Lower leg skin (tissue), 4 donors: ENCODE measurements at regions not wholly inside any gene's neighbourhood (a gene's known extent, or its start where the extent isn't known, plus 50 kb on each side); places are given as distances from the start of the nearest gene placed in this dataset.
A peak's percentile ranks its signal among the peaks of the same experiment; 100 is the strongest.

Experiments used
- DNase-seq, 2 donors: peaks; one replicate each; pipeline ENCODE4 v3.0.0-alpha.2; 2019; ENCODE audit warnings: low spot score in 2 of 2
- H3K4me3 ChIP-seq: fragments of 200-600 bp; sonication (generic); 2 replicates; pipeline ENCODE4 v1.5.1; 2017; ENCODE audit warnings: mild to moderate bottlenecking, low read depth; ENCODE audit not compliant: poor library complexity, severe bottlenecking
- POLR2A ChIP-seq, 2 donors: fragments of 450-650 bp; IDR thresholded peaks; one replicate each; pipeline ENCODE4 v1.6.1; 2016 to 2017; ENCODE audit warnings: antibody characterized with exemption in 2 of 2, mild to moderate bottlenecking in 1 of 2, moderate library complexity in 1 of 2
- WGBS, 2 donors: methylation state at CpG; one replicate each; pipeline ENCODE4 v1.1.5; 2018; 5-methylcytosine and 5-hydroxymethylcytosine counted together
- intact Hi-C: fragments of 100-400 bp; cut with DNase I; formaldehyde crosslinking; loops from one replicate; pipeline ENCODE4 v1.15.0; 2023; ENCODE audit warnings: low total_unique reads
- TF ChIP-seq, protein P1 (sequence below), 3 donors: fragments of 450-650 bp; IDR thresholded peaks; one replicate each; pipeline ENCODE4 v1.5.1; 2016; ENCODE audit warnings: antibody characterized with exemption in 3 of 3, mild to moderate bottlenecking in 3 of 3, moderate library complexity in 2 of 3

DNA sequence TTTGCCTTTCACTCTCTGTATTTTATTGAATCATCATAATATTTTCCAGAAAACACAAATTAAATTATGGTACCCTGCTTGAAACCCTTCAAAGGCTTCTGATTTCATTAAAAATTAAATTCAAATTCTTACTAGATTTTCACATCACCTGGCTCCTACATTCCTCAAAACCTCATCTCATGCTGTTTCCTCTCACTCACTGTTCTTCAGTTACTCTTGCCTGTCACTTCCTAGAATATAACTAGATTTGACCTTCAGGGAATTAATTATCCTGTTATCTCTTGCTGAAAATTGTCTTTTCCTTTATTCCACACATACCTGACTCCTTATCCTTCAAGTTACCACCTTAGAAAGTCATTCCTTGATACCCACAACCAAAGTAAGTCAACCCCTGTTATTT, 2294.7 kb downstream of the PCDH9 start:
- TF ChIP-seq, protein P1, sequence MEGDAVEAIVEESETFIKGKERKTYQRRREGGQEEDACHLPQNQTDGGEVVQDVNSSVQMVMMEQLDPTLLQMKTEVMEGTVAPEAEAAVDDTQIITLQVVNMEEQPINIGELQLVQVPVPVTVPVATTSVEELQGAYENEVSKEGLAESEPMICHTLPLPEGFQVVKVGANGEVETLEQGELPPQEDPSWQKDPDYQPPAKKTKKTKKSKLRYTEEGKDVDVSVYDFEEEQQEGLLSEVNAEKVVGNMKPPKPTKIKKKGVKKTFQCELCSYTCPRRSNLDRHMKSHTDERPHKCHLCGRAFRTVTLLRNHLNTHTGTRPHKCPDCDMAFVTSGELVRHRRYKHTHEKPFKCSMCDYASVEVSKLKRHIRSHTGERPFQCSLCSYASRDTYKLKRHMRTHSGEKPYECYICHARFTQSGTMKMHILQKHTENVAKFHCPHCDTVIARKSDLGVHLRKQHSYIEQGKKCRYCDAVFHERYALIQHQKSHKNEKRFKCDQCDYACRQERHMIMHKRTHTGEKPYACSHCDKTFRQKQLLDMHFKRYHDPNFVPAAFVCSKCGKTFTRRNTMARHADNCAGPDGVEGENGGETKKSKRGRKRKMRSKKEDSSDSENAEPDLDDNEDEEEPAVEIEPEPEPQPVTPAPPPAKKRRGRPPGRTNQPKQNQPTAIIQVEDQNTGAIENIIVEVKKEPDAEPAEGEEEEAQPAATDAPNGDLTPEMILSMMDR (IDR thresholded peaks at IDR 0.05), result no peak
- TF ChIP-seq POLR2A (IDR thresholded peaks at IDR 0.05), result no peak
- intact Hi-C loops, result no loop called here
- DNase-seq, result no peak
- H3K4me3 ChIP-seq, result no peak overlapping the region

DNA sequence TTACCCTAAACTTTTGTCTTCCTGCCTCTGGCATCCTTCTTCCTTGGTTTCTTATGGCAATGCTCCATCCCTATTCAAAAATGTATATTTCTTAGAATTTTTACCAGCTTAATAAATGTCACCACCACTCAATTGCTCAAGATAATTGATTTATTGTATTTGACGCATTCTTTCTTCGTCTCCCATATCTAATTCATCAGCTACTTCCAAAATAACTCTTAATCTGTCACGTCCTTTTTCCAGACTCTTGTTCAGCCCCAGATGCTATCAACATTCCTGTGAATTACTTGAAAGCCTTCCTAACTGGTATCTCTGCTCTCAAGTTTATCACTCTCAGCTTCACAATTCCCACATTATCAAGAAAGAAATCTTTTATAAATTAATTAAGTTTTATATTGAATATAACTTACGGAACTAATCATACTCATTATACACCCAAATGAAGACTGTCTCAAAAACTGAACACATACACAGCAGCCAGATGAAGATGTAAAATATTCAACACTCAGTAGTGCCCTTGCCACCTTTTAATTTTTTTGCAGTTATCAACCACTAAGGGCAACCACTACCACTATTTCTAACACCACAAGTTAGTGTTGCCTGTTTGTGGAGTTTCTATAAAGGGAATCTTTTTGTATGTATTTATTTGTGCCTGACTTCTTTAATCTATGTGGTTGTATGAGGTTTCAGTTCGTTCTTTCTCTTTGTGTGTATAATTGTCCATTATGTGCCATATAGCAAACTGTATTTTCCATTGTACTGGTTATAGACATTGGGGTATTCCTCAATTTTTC, 2295.4 kb downstream of the PCDH9 start:
- WGBS, 2 donors, result 64 to 67% methylated on average over 5 of the region's 5 CpGs
- intact Hi-C loops, result no loop called here
- DNase-seq, result no peak
- no peak for TF ChIP-seq POLR2A (IDR thresholded peaks at IDR 0.05)
- TF ChIP-seq, protein P1 (IDR thresholded peaks at IDR 0.05), result no peak
- no peak overlapping the region for H3K4me3 ChIP-seq

DNA sequence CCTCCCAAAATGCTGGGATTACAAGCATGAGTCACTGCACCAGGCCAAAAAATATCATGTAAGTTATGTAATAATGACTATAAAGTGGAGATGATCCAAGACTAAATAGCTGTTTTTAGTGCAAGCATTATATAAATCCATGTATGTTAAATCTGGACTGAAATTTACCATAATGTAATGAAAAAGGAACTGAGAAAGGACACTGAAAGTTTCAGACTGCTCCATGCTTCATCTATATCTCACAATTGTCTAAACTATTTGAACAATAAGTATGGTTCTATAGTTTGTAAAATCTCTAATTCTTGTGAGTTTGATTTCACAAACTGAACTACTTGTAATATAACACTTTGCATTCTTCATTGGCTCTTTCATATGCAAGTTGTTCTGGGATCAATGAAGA, 2299.5 kb downstream of the PCDH9 start:
- DNase-seq, result no peak
- no peak overlapping the region for H3K4me3 ChIP-seq
- TF ChIP-seq, protein P1 (IDR thresholded peaks at IDR 0.05), result no peak
- TF ChIP-seq POLR2A (IDR thresholded peaks at IDR 0.05), result no peak
- intact Hi-C loops, result no loop called here

DNA sequence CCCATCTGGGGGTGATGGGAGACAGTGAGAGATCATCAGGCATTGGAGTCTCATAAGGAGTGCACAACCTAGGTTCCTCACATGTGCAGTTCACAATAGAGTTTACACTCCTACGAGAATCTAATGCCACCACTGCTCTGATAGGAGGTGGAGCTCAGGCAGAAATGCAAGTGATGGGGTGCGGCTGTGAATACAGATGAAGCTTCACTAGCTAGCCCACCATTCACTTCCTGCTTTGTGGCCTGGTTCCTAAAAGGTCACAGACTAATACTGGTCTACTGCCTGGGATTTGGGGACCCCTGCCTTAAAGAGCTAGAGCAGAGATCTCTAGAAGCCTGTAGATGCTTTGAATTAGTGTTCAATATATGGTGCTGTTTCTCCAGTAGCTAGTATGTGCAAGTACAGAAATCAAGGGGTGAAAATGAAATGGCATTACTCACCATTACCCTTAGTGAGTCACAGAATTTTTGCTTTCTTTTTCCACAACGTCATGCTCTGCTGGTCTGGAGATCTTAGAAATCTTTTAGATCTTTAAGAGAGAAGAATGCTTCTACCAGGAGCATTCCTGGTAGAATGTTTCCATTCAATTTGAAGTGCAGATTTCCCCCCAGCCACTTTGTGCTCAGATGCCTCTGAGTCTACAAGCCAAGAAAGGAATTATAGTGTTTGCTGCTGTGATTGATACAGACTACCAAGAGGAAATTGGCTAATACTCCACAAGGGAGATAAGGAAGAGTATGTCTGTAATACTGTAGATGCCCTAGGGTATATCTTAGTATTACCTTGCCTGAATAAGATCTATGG, 2301.2 kb downstream of the PCDH9 start:
- intact Hi-C loops, result no loop called here
- H3K4me3 ChIP-seq, result no peak overlapping the region
- TF ChIP-seq, protein P1 (IDR thresholded peaks at IDR 0.05), result no peak
- no peak for TF ChIP-seq POLR2A (IDR thresholded peaks at IDR 0.05)
- no peak for DNase-seq
- 69 to 71% methylated on average over 3 of the region's 3 CpGs for WGBS, 2 donors

DNA sequence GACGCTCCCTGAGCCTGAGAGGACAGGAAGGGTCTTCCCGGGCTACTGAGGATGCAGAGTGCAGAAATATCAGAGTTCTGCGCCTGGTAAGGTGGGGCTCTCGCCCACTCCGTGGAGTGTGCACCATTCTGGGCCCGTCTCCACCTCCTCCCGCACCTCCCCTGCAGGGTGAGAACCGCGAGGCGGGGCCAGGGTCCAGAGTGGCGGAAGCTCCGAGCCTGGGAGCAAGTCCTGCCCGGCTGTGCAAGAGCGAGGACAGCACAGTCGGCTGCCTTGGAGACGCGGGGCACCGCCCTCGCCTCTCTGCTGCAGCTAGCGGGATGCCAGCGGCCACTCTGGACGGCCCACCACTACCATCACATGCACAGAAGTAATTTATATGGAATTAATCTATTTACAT, 2304.4 kb downstream of the PCDH9 start:
- DNase-seq, result peak in 1 of 2 donors; percentile 76
- H3K4me3 ChIP-seq, result no peak overlapping the region
- no peak for TF ChIP-seq POLR2A (IDR thresholded peaks at IDR 0.05)
- TF ChIP-seq, protein P1 (IDR thresholded peaks at IDR 0.05), result no peak
- 92 to 94% methylated on average over 22 of the region's 22 CpGs for WGBS, 2 donors
- intact Hi-C loops, result no loop called here
